Lower leg skin (tissue), 4 donors: ENCODE measurements at regions not wholly inside any gene's neighbourhood (a gene's known extent, or its start where the extent isn't known, plus 50 kb on each side); places are given as distances from the start of the nearest gene placed in this dataset.
A peak's percentile ranks its signal among the peaks of the same experiment; 100 is the strongest.

Source experiments
- DNase-seq, 2 donors: peaks; one replicate each; pipeline ENCODE4 v3.0.0-alpha.2; 2019; ENCODE audit warnings: low spot score in 2 of 2
- H3K4me3 ChIP-seq: fragments of 200-600 bp; sonication (generic); 2 replicates; pipeline ENCODE4 v1.5.1; 2017; ENCODE audit warnings: mild to moderate bottlenecking, low read depth; ENCODE audit not compliant: poor library complexity, severe bottlenecking
- POLR2A ChIP-seq, 2 donors: fragments of 450-650 bp; IDR thresholded peaks; one replicate each; pipeline ENCODE4 v1.6.1; 2016 to 2017; ENCODE audit warnings: antibody characterized with exemption in 2 of 2, mild to moderate bottlenecking in 1 of 2, moderate library complexity in 1 of 2
- WGBS, 2 donors: methylation state at CpG; one replicate each; pipeline ENCODE4 v1.1.5; 2018; 5-methylcytosine and 5-hydroxymethylcytosine counted together
- intact Hi-C: fragments of 100-400 bp; cut with DNase I; formaldehyde crosslinking; loops from one replicate; pipeline ENCODE4 v1.15.0; 2023; ENCODE audit warnings: low total_unique reads
- TF ChIP-seq, protein P1 (sequence below), 3 donors: fragments of 450-650 bp; IDR thresholded peaks; one replicate each; pipeline ENCODE4 v1.5.1; 2016; ENCODE audit warnings: antibody characterized with exemption in 3 of 3, mild to moderate bottlenecking in 3 of 3, moderate library complexity in 2 of 3

DNA sequence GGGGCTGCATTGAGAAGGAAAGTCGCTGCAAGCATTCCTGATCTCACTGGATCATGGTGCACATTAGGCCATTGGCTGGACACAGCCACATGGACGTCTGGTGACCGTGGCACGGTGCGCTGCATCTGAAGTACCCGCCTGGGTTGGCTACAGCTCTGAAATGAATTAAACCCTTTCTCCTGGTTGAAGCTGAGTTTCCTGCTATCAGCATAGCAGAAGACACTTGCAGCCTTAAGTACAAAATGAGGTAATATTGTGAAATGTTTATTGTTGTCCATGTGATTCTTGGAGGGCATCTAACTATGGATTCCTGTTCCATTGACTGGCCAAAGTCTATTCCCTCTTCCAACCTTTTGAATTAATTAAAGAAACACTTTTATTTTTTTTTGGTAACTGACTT, 89.8 kb upstream of the ADTRP start:
- 91 to 94% methylated on average over 6 of the region's 6 CpGs for WGBS, 2 donors
- no peak for TF ChIP-seq POLR2A (IDR thresholded peaks at IDR 0.05)
- TF ChIP-seq, protein P1, sequence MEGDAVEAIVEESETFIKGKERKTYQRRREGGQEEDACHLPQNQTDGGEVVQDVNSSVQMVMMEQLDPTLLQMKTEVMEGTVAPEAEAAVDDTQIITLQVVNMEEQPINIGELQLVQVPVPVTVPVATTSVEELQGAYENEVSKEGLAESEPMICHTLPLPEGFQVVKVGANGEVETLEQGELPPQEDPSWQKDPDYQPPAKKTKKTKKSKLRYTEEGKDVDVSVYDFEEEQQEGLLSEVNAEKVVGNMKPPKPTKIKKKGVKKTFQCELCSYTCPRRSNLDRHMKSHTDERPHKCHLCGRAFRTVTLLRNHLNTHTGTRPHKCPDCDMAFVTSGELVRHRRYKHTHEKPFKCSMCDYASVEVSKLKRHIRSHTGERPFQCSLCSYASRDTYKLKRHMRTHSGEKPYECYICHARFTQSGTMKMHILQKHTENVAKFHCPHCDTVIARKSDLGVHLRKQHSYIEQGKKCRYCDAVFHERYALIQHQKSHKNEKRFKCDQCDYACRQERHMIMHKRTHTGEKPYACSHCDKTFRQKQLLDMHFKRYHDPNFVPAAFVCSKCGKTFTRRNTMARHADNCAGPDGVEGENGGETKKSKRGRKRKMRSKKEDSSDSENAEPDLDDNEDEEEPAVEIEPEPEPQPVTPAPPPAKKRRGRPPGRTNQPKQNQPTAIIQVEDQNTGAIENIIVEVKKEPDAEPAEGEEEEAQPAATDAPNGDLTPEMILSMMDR (IDR thresholded peaks at IDR 0.05): no peak
- intact Hi-C loops: no loop called here
- DNase-seq: no peak
- no peak overlapping the region for H3K4me3 ChIP-seq

DNA sequence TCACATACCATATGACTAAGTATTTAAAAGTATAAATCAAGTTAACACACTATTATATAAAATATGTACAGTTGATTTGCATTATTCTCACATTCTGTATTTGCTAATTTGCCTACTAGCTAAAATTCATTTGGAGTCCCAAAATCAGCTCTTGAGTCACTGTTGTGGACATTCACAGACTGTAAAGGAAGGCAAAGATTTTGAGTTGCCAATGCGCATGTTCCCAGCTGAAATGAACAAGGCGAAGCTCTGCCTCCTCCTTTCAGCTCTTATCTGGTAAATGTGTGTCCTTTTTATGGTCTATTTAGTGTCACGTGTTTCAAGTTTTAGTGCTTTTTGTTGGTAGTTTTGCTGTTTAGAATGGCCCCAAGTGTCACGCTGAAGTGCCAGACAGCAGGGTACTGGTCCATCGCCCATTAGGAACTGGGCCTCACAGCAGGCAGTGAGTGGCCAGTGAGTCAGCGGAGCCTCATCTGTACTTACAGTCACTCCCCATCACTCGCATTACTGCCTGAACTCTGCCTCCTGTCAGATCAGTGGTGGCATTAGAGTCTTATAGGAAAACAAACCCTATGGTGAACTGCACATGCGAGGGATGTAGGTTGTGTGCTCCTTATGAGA, 87.2 kb upstream of the ADTRP start:
- intact Hi-C loops: no loop called here
- H3K4me3 ChIP-seq: no peak overlapping the region
- 94 to 96% methylated on average over 8 of the region's 8 CpGs for WGBS, 2 donors
- no peak for TF ChIP-seq POLR2A (IDR thresholded peaks at IDR 0.05)
- TF ChIP-seq, protein P1 (IDR thresholded peaks at IDR 0.05): no peak
- DNase-seq: no peak

DNA sequence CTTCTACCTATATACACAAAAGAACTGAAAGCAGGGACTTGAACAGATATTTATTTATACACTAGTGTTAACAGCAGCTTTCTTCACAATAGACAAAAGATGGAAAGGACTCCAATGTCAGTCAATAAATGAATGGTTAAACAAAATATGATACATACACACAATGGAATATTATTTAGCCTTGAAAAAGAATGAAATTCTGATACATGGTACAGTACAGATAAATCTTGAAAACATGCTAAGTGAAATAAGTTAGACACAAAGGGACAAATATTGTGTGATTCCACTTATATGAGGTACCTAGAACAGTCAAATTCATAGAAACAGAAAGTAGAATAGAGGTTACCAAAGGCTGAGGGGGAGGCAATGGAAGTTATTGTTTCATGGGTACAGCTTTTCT, 79.8 kb upstream of the ADTRP start:
- H3K4me3 ChIP-seq: no peak overlapping the region
- intact Hi-C loops: no loop called here
- TF ChIP-seq, protein P1 (IDR thresholded peaks at IDR 0.05): no peak
- TF ChIP-seq POLR2A (IDR thresholded peaks at IDR 0.05): no peak
- DNase-seq: no peak

DNA sequence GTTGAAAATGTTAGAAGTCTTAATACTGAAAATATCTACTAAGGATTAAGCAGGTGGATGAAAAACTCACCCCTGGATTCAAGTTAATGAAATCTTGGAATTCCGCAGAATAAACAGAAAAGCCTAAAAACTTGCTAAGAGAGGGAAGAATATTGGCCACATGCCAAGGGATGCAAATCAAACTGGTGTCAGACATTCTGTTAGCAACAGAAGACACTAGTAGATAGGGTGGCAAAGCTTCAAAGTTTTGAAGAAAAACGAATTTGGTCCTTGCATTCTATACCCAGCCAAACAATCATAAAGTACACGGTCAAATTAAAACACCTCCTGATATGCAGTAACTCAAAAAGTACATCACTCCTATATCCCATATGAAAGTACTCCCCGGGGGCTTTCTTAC, 77.1 kb upstream of the ADTRP start:
- intact Hi-C loops: no loop called here
- TF ChIP-seq POLR2A (IDR thresholded peaks at IDR 0.05): no peak
- TF ChIP-seq, protein P1 (IDR thresholded peaks at IDR 0.05): no peak
- 82 to 87% methylated on average over 4 of the region's 4 CpGs for WGBS, 2 donors
- H3K4me3 ChIP-seq: no peak overlapping the region
- no peak for DNase-seq

DNA sequence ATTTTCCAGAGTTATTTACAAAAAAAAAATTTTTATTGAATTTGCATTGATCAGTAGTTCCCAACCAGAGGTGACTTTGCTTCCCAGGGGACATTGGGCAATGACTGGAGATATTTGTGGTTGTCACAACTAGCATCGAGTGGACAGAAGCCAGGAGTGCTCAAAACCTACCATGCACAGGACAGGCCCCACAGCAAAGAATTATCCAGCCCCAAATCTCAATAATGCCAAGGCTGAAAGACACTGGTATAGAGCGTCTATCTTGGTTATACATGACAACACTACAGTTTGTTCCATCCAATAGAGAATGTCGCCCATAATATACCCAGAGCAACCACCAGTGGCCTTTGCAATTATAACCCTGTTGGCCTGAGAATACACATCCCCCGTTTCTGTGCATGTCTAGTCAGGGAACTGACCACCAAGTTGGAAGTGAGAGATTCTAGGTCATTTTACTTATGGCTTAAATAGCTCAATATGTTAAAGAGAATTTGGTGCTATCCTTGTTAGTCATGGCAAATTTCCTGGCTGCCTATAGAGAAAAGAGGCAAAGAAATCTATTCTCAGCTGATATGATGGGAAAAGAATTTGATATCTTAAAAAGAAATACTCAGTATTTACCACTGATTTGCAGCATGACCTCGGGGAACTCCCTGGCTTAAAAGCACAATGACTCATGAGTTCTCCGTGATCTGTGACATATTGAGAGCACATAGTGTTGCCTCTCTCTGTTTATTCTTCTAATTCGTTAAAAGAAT, 76.0 kb upstream of the ADTRP start:
- no peak overlapping the region for H3K4me3 ChIP-seq
- DNase-seq: peak in 1 of 2 donors; percentile 36
- WGBS, 2 donors: 43 to 44% methylated on average over 7 of the region's 7 CpGs
- intact Hi-C loops: no loop called here
- TF ChIP-seq POLR2A (IDR thresholded peaks at IDR 0.05): no peak
- TF ChIP-seq, protein P1 (IDR thresholded peaks at IDR 0.05): no peak
